HEK293 (cell line): ENCODE measurements at regions not wholly inside any gene's neighbourhood (a gene's known extent, or its start where the extent isn't known, plus 50 kb on each side); places are given as distances from the start of the nearest gene placed in this dataset.

Experiments
- CTCF ChIA-PET: fragments of 350-600 bp; formaldehyde crosslinking; extraction: SDS; loops from one replicate; lab custom pipeline; 2021; ENCODE audit warnings: antibody characterized with exemption; lab: Yijun Ruan, JAX
- POLR2A ChIA-PET: fragments of 300-600 bp; formaldehyde crosslinking; extraction: SDS; loops from one replicate; lab custom pipeline; 2020; ENCODE audit warnings: antibody characterized with exemption, inconsistent platforms; lab: Yijun Ruan, JAX
- H3K27ac ChIP-seq: fragments of 200-500 bp; sonication (Bioruptor generic); 2 replicates; pipeline ENCODE4 v1.5.1; 2014; ENCODE audit warnings: low read depth, low read length, control low read depth, inconsistent platforms; ENCODE audit errors: extremely low read depth
- H3K36me3 ChIP-seq, 2 experiments: fragments of 200-500 bp in 1 of 2; sonication (Bioruptor generic) in 1 of 2; 1 replicate in 1 of 2; 2 replicates in 1 of 2; pipeline ENCODE4 v1.5.1; 2014 to 2017; ENCODE audit warnings: inconsistent platforms in 2 of 2, low read length in 2 of 2; ENCODE audit not compliant: control insufficient read depth in 2 of 2, insufficient read depth in 1 of 2
- H3K4me1 ChIP-seq: fragments of 200-500 bp; sonication (Bioruptor generic); 2 replicates; pipeline ENCODE4 v1.5.1; 2014; ENCODE audit warnings: mild to moderate bottlenecking, low read length, inconsistent platforms; ENCODE audit not compliant: control insufficient read depth, insufficient read depth
- H3K4me3 ChIP-seq: 2 replicates; pipeline ENCODE4 v1.5.1; 2011; ENCODE audit warnings: low read depth, mild to moderate bottlenecking, control low read depth, low read length, moderate library complexity
- H3K9me3 ChIP-seq: fragments of 200-500 bp; sonication (Bioruptor generic); 2 replicates; pipeline ENCODE4 v1.5.1; 2014; ENCODE audit warnings: low read depth, low read length, inconsistent platforms; ENCODE audit not compliant: control insufficient read depth, insufficient read depth
- EGR2 ChIP-seq: fragments of 450-650 bp; formaldehyde crosslinking; IDR thresholded peaks from 2 replicates; pipeline ENCODE4 v1.5.1; 2016; ENCODE audit warnings: low read depth, missing biosample characterization, missing genetic modification characterization
- FEZF1 ChIP-seq: fragments of 450-650 bp; formaldehyde crosslinking; IDR thresholded peaks from 2 replicates; pipeline ENCODE4 v1.5.1; 2016; ENCODE audit warnings: missing biosample characterization, missing genetic modification characterization
- HOXA7 ChIP-seq: sonication (generic); formaldehyde crosslinking; IDR thresholded peaks from 2 replicates; pipeline ENCODE4 v1.8.1; 2022; ENCODE audit warnings: missing genetic modification reagents, borderline replicate concordance
- KLF9 ChIP-seq: fragments of 450-650 bp; formaldehyde crosslinking; IDR thresholded peaks from 2 replicates; pipeline ENCODE4 v1.5.1; 2016; ENCODE audit warnings: missing biosample characterization, missing genetic modification characterization, low read depth
- SP3 ChIP-seq: fragments of 450-650 bp; formaldehyde crosslinking; IDR thresholded peaks from 2 replicates; pipeline ENCODE4 v1.5.1; 2016; ENCODE audit warnings: missing biosample characterization, missing genetic modification characterization
- SP7 ChIP-seq: fragments of 450-650 bp; formaldehyde crosslinking; IDR thresholded peaks from 2 replicates; pipeline ENCODE4 v1.5.1; 2016; ENCODE audit warnings: missing biosample characterization, missing genetic modification characterization
- ZBTB17 ChIP-seq: fragments of 450-650 bp; formaldehyde crosslinking; IDR thresholded peaks from 2 replicates; pipeline ENCODE4 v1.5.1; 2016; ENCODE audit warnings: missing biosample characterization, missing genetic modification characterization
- ZBTB8A ChIP-seq: fragments of 450-650 bp; formaldehyde crosslinking; IDR thresholded peaks from 2 replicates; pipeline ENCODE4 v1.5.1; 2016; ENCODE audit warnings: missing biosample characterization, missing genetic modification characterization
- ZNF19 ChIP-seq: fragments of 450-650 bp; formaldehyde crosslinking; IDR thresholded peaks from 2 replicates; pipeline ENCODE4; 2016; ENCODE audit warnings: missing biosample characterization, missing genetic modification characterization, low read depth
- ZNF214 ChIP-seq: fragments of 450-650 bp; formaldehyde crosslinking; IDR thresholded peaks from 2 replicates; pipeline ENCODE4 v1.5.1; 2017; ENCODE audit warnings: missing biosample characterization, mild to moderate bottlenecking, missing genetic modification characterization, borderline replicate concordance
- ZNF24 ChIP-seq: fragments of 450-650 bp; formaldehyde crosslinking; IDR thresholded peaks from 2 replicates; pipeline ENCODE4 v1.5.1; 2016; ENCODE audit warnings: missing biosample characterization, missing genetic modification characterization
- ZNF266 ChIP-seq: fragments of 450-650 bp; formaldehyde crosslinking; IDR thresholded peaks from 2 replicates; pipeline ENCODE4 v1.5.1; 2016; ENCODE audit warnings: missing biosample characterization, missing genetic modification characterization, low read depth
- ZNF292 ChIP-seq: fragments of 450-650 bp; formaldehyde crosslinking; IDR thresholded peaks from 2 replicates; pipeline ENCODE4 v1.5.1; 2016; ENCODE audit warnings: low read depth, missing biosample characterization, missing genetic modification characterization, borderline replicate concordance
- ZNF362 ChIP-seq: fragments of 450-650 bp; formaldehyde crosslinking; IDR thresholded peaks from 2 replicates; pipeline ENCODE4 v1.5.1; 2016; ENCODE audit warnings: missing biosample characterization, missing genetic modification characterization
- ZNF394 ChIP-seq: fragments of 450-650 bp; formaldehyde crosslinking; IDR thresholded peaks from 2 replicates; pipeline ENCODE4 v1.5.1; 2016; ENCODE audit warnings: missing biosample characterization, missing genetic modification characterization, mild to moderate bottlenecking, moderate library complexity, borderline replicate concordance
- ZNF404 ChIP-seq: fragments of 450-650 bp; formaldehyde crosslinking; IDR thresholded peaks from 2 replicates; pipeline ENCODE4 v1.5.1; 2017; ENCODE audit warnings: missing biosample characterization, missing genetic modification characterization
- ZNF426 ChIP-seq: fragments of 450-650 bp; formaldehyde crosslinking; IDR thresholded peaks from 2 replicates; pipeline ENCODE4 v1.5.1; 2017; ENCODE audit warnings: missing biosample characterization, missing genetic modification characterization, mild to moderate bottlenecking, inconsistent platforms, moderate library complexity
- ZNF488 ChIP-seq: fragments of 450-650 bp; formaldehyde crosslinking; IDR thresholded peaks from 2 replicates; pipeline ENCODE4 v1.5.1; 2016; ENCODE audit warnings: missing biosample characterization, missing genetic modification characterization
- ZNF549 ChIP-seq: fragments of 450-650 bp; IDR thresholded peaks from 2 replicates; pipeline ENCODE4 v1.5.1; 2018; ENCODE audit warnings: missing biosample characterization, missing genetic modification characterization, mild to moderate bottlenecking, inconsistent platforms, moderate library complexity
- ZNF558 ChIP-seq: fragments of 450-650 bp; formaldehyde crosslinking; IDR thresholded peaks from 2 replicates; pipeline ENCODE4 v1.5.1; 2016; ENCODE audit warnings: missing biosample characterization, missing genetic modification characterization
- ZNF560 ChIP-seq: fragments of 450-650 bp; formaldehyde crosslinking; IDR thresholded peaks from 2 replicates; pipeline ENCODE4 v1.5.1; 2017; ENCODE audit warnings: missing biosample characterization, missing genetic modification characterization, borderline replicate concordance
- ZNF600 ChIP-seq: fragments of 450-650 bp; formaldehyde crosslinking; IDR thresholded peaks from 2 replicates; pipeline ENCODE4 v1.5.1; 2016; ENCODE audit warnings: missing biosample characterization, missing genetic modification characterization
- ZNF629 ChIP-seq: fragments of 450-650 bp; formaldehyde crosslinking; IDR thresholded peaks from 2 replicates; pipeline ENCODE4 v1.5.1; 2017; ENCODE audit warnings: missing biosample characterization, missing genetic modification characterization
- ZNF639 ChIP-seq: fragments of 450-650 bp; formaldehyde crosslinking; IDR thresholded peaks from 2 replicates; pipeline ENCODE4 v1.5.1; 2016; ENCODE audit warnings: missing biosample characterization, missing genetic modification characterization
- ZNF645 ChIP-seq: fragments of 450-650 bp; formaldehyde crosslinking; IDR thresholded peaks from 2 replicates; pipeline ENCODE4; 2016; ENCODE audit warnings: missing biosample characterization, missing genetic modification characterization
- TF ChIP-seq, protein P1 (sequence below): fragments of 450-650 bp; formaldehyde crosslinking; IDR thresholded peaks from 2 replicates; pipeline ENCODE4 v1.5.1; 2016; ENCODE audit warnings: missing biosample characterization, missing genetic modification characterization
- TF ChIP-seq, protein P2 (sequence below): fragments of 450-650 bp; formaldehyde crosslinking; IDR thresholded peaks from 2 replicates; pipeline ENCODE4 v1.5.1; 2016; ENCODE audit warnings: missing biosample characterization, missing genetic modification characterization

DNA sequence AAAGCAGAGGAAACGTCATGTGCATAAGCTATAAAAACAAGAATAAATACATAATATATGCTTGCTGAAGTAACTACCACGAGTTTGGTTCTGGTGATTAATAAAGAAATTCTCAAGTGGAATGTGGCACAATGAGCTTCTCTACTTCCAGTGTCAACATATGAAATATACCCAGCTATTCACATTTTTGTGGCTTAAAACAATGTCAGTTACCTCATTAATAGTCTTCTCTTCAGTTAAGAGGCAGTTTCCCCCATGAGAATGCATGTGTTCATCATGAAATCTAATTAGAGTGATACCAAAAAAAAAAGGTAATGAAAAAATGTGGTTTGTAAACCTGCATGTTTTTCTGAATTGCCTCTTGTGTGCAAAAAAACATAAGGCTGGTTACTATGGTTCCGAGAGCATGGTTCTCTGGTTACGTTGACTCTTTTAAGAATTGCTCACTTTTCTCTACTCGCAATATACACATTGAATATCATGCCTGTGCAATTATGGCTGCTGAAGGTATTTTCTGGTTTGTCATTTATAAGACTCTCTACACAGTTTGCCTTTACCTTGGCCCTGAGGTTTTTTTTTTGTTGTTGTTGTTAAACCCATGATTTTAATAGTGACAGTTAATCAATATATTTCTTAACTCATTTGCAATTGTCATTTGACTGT lies 108.2 kb downstream of the PCDH7 start (continued):
- TF ChIP-seq ZNF362 (tag by site-specific recombination): peak; percentile 62; the same call in 1 of the 2 replicates
- TF ChIP-seq HOXA7 (CRISPR knock-in tag): no peak
- no peak for TF ChIP-seq ZNF639 (tag by site-specific recombination)
- TF ChIP-seq ZNF549: no peak
- TF ChIP-seq SP7 (tag by site-specific recombination): no peak
- no peak for TF ChIP-seq ZNF404 (tag by site-specific recombination)
- TF ChIP-seq FEZF1 (tag by site-specific recombination): peak; percentile 51
- peak; percentile 27; the same call in 1 of the 2 replicates for TF ChIP-seq ZNF394
- TF ChIP-seq ZNF645 (tag by site-specific recombination): no peak
- no peak for TF ChIP-seq ZNF214 (tag by site-specific recombination)
- no peak for TF ChIP-seq ZNF558 (tag by site-specific recombination)
- no peak for TF ChIP-seq ZNF24

GRCh38 chr4:30832639-30833038 lies 112.5 kb downstream of the PCDH7 start:
- H3K9me3 ChIP-seq: no peaks in the 10 kb centered on the region
- POLR2A ChIA-PET: no interaction called here
- no peak overlapping the region for H3K27ac ChIP-seq
- TF ChIP-seq ZNF560 (tag by site-specific recombination) (no peak), ZNF19 (tag by site-specific recombination) (no peak), ZNF266 (no peak)
- CTCF ChIA-PET: interaction anchor here (0.5 kb wide), 1 partner anchor 154 kb away, joined by 3 read pairs; no protein-coding TSS in a partner anchor
- H3K4me3 ChIP-seq: no peak overlapping the region
- H3K4me1 ChIP-seq: peaks cover 13% of the 10 kb centered on the region
- H3K36me3 ChIP-seq: no peaks in the 10 kb centered on the region

DNA sequence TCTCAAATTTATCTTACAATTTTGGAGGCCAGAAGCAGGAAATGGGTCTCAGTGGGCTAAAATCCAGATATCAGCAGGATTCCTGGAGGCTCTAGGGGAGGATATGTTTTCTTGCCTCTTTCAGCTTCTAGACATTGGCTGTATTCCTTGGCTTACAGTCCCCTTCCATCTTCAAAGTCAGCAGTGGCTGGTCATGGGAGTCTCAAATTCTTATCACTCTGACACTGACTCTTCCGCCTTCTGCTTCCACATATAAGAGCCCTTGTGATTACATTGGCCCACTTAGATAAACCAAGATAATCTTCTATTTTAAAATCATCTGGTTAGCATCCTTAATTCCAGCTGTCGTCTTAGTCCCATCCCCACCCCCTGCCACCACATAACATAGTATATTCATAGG lies 113.0 kb downstream of the PCDH7 start:
- no peak overlapping the region for H3K4me3 ChIP-seq
- H3K4me1 ChIP-seq: peaks cover 13% of the 10 kb centered on the region
- POLR2A ChIA-PET: no interaction called here
- no peaks in the 10 kb centered on the region for H3K9me3 ChIP-seq
- no peaks in the 10 kb centered on the region for H3K36me3 ChIP-seq
- H3K27ac ChIP-seq: no peak overlapping the region
- CTCF ChIA-PET: no interaction called here
- TF ChIP-seq ZNF488 (tag by site-specific recombination): no peak
- TF ChIP-seq KLF9 (tag by site-specific recombination): no peak
- TF ChIP-seq, protein P1, sequence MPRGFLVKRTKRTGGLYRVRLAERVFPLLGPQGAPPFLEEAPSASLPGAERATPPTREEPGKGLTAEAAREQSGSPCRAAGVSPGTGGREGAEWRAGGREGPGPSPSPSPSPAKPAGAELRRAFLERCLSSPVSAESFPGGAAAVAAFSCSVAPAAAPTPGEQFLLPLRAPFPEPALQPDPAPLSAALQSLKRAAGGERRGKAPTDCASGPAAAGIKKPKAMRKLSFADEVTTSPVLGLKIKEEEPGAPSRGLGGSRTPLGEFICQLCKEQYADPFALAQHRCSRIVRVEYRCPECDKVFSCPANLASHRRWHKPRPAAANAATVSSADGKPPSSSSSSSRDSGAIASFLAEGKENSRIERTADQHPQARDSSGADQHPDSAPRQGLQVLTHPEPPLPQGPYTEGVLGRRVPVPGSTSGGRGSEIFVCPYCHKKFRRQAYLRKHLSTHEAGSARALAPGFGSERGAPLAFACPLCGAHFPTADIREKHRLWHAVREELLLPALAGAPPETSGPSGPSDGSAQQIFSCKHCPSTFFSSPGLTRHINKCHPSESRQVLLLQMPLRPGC: no peak
- TF ChIP-seq HOXA7 (CRISPR knock-in tag): no peak
- no peak for TF ChIP-seq ZBTB17 (tag by site-specific recombination)
- no peak for TF ChIP-seq SP3 (tag by site-specific recombination)
- TF ChIP-seq EGR2 (tag by site-specific recombination): no peak
- TF ChIP-seq ZNF600 (tag by site-specific recombination): no peak
- TF ChIP-seq ZNF292: no peak
- TF ChIP-seq ZBTB8A (tag by site-specific recombination): no peak
- TF ChIP-seq, protein P2, sequence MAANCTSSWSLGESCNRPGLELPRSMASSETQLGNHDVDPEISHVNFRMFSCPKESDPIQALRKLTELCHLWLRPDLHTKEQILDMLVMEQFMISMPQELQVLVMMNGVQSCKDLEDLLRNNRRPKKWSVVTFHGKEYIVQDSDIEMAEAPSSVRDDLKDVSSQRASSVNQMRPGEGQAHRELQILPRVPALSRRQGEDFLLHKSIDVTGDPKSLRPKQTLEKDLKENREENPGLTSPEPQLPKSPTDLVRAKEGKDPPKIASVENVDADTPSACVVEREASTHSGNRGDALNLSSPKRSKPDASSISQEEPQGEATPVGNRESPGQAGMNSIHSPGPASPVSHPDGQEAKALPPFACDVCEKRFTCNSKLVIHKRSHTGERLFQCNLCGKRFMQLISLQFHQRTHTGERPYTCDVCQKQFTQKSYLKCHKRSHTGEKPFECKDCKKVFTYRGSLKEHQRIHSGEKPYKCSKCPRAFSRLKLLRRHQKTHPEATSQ (tag by site-specific recombination): no peak
- TF ChIP-seq ZNF629 (tag by site-specific recombination): no peak
- TF ChIP-seq ZNF426 (tag by site-specific recombination): no peak
